HepG2 (cell line): ENCODE measurements at regions not wholly inside any gene's neighbourhood (a gene's known extent, or its start where the extent isn't known, plus 50 kb on each side); places are given as distances from the start of the nearest gene placed in this dataset.

ENCODE experiments used
- JUND ChIP-seq: sonication (generic); formaldehyde crosslinking; IDR thresholded peaks from 2 replicates; pipeline ENCODE4 v1.8.0; 2022; ENCODE audit warnings: mild to moderate bottlenecking, missing genetic modification reagents
- TF ChIP-seq, protein P1 (sequence below): IDR thresholded peaks from 2 replicates; pipeline ENCODE4 v1.6.1; 2016; ENCODE audit warnings: missing compliant biosample characterization, missing genetic modification reagents, borderline replicate concordance

DNA sequence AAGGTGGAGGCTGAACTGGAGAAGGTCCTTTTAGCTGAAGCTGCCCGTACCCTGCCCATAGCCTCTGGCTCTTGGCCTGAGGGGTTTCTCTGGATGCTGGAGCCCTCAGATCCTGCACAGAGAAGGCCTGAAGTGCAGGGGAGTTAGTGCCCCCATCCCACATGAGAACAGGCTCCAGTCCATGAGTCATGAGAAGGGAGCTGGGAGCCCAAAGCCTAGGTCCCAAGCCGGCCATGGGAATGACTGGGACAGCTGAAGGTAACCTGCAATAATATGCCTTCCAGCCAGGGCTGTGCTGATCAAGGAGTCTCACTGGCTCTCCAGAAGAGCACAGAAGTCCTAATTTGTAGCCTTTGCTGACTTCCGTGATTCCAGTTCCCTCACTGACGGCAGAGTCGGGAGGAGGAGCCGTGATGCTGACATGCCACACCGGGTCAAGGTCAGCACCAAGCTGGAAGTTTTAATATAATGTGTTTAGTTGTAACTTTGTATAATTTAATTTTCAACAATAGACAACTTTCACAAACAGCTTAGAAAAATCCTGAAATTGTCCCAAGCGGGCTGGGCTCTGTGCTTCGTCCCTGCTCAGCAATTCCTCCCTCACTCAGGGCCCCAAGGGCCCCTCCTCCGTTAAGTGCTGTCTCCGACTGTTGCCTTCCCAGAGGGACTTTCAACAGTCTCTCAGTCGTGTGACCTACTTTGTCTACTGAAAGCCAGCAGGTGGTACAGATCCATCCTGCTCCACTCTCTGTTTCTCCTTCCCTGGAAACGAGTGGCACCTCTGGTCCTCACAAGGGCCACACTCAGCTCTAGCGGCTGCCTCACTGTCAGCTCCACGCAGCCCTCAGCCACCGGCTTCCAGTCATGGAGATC is 387.8 kb downstream of the GADD45G start:
- TF ChIP-seq JUND (CRISPR knock-in tag): no peak
- TF ChIP-seq, protein P1, sequence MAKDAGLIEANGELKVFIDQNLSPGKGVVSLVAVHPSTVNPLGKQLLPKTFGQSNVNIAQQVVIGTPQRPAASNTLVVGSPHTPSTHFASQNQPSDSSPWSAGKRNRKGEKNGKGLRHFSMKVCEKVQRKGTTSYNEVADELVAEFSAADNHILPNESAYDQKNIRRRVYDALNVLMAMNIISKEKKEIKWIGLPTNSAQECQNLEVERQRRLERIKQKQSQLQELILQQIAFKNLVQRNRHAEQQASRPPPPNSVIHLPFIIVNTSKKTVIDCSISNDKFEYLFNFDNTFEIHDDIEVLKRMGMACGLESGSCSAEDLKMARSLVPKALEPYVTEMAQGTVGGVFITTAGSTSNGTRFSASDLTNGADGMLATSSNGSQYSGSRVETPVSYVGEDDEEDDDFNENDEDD (CRISPR knock-in tag): no peak
